ENCODE measurements at regions not wholly inside any gene's neighbourhood (a gene's known extent, or its start where the extent isn't known, plus 50 kb on each side); places are given as distances from the start of the nearest gene placed in this dataset.

DNA sequence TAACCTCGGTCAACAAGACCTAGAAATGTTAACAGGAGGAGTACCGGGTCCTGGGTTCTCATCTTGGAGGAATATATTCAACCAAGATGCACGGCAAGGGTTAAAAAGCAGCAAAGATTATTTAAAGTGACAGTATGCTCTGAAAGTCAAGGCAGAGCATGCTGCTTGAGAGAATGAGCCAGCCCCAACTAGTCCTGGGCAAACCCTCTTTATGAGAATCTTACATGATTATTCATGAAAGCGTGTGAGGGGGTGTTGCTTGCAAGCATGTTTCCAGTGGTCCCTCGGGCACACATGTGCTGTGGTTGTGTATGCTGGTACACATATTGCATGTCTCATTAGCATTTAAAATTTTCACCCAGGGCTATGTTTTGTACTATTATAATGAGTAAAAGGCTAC lies 1445.6 kb downstream of the SI start:
- Histone ChIP-seq H3K4me3 (no peak overlapping the region), H3K9me3 (no peaks in the 10 kb centered on the region), H3K27me3 (replicated peaks; ENCODE audit: insufficient read depth) (no peaks in the 10 kb centered on the region), H3K36me3 (no peaks in the 10 kb centered on the region), H3K27ac (no peak overlapping the region), H3K4me1 (ENCODE audit: control insufficient read depth in 1 of 2, low read depth in 2 of 2) (no peaks in the 10 kb centered on the region)
- no peak for ATAC-seq (ENCODE audit: insufficient number of reproducible peaks, low FRiP score, low read depth)
- no peak for DNase-seq (ENCODE audit: low spot score)
- TF ChIP-seq, protein P1, sequence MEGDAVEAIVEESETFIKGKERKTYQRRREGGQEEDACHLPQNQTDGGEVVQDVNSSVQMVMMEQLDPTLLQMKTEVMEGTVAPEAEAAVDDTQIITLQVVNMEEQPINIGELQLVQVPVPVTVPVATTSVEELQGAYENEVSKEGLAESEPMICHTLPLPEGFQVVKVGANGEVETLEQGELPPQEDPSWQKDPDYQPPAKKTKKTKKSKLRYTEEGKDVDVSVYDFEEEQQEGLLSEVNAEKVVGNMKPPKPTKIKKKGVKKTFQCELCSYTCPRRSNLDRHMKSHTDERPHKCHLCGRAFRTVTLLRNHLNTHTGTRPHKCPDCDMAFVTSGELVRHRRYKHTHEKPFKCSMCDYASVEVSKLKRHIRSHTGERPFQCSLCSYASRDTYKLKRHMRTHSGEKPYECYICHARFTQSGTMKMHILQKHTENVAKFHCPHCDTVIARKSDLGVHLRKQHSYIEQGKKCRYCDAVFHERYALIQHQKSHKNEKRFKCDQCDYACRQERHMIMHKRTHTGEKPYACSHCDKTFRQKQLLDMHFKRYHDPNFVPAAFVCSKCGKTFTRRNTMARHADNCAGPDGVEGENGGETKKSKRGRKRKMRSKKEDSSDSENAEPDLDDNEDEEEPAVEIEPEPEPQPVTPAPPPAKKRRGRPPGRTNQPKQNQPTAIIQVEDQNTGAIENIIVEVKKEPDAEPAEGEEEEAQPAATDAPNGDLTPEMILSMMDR (IDR thresholded peaks at IDR 0.05), result no peak

DNA sequence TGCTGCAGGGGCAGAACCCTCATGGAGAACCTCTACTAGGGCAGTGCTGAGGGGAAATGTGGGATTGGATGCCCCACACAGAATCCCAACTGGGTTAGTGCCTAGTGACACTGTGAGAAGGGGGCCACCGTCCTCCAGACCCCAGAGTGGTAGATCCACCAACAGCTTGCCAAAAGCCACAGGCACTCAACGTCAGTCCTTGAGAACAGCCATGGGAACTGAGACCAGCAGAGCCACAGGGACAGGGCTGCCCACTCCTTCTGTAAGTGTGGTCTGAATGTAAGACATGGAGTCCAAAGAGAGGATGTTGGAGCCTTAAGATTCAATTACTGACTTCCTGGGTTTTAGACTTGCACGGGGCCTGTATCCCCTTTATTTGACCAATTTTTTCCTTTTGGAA lies 1451.5 kb downstream of the SI start:
- ATAC-seq (ENCODE audit: insufficient number of reproducible peaks, low FRiP score, low read depth) (no peak), DNase-seq (ENCODE audit: low spot score) (no peak)

DNA sequence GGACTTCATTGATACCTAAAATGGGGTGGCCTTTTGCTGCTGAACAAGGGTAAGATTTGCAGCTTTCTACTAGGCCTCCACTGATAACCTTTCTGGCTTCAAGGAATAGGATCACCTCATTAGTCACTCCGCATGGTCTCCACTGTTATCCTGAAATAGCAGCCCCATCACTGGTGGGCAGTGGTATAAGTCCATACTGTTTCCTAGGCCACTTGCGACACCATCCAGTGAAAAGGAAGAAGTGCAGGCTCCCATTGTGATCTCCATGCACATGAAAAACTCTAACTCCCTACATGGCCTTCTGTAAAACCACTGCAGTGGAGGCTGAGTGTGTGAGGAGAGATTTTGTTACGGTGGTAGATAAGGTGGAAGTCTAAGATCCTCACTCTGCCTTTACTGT lies 1455.9 kb downstream of the SI start:
- no peak overlapping the region for H3K27ac ChIP-seq
- H3K27me3 ChIP-seq (replicated peaks; ENCODE audit: insufficient read depth), result no peaks in the 10 kb centered on the region
- H3K36me3 ChIP-seq, result no peaks in the 10 kb centered on the region
- H3K4me3 ChIP-seq, result no peak overlapping the region
- TF ChIP-seq, protein P1 (IDR thresholded peaks at IDR 0.05), result no peak
- no peaks in the 10 kb centered on the region for H3K9me3 ChIP-seq
- no peak for ATAC-seq (ENCODE audit: insufficient number of reproducible peaks, low FRiP score, low read depth)
- no peaks in the 10 kb centered on the region for H3K4me1 ChIP-seq (ENCODE audit: control insufficient read depth in 1 of 2, low read depth in 2 of 2)
- no peak for DNase-seq (ENCODE audit: low spot score)

More for the DNA sequence above, 1451.5 kb downstream of the SI start:
- no peaks in the 10 kb centered on the region for H3K36me3 ChIP-seq
- no peaks in the 10 kb centered on the region for H3K4me1 ChIP-seq (ENCODE audit: control insufficient read depth in 1 of 2, low read depth in 2 of 2)
- no peak overlapping the region for H3K4me3 ChIP-seq
- no peaks in the 10 kb centered on the region for H3K9me3 ChIP-seq
- H3K27me3 ChIP-seq (replicated peaks; ENCODE audit: insufficient read depth), result no peaks in the 10 kb centered on the region
- TF ChIP-seq, protein P1 (IDR thresholded peaks at IDR 0.05), result no peak
- no peak overlapping the region for H3K27ac ChIP-seq

DNA sequence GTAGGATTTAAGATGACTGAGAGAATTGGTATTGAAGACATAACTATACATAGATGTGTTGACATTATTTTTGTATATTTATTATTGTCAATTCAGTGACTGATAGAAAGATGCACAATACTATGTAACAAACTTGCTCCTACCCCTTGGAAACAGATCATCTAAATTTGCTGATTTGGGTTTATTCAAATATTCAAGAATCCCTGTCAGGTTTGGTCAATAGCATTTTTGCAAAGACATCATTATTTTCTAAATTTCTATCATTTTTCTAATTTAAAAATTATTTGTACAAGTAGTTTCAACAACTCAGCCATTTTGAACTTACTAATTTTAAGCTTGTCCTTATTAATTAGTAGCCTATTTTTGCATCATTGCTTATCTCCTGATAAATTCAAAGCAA lies 1463.4 kb downstream of the SI start:
- Histone ChIP-seq H3K4me3 (no peak overlapping the region), H3K9me3 (no peaks in the 10 kb centered on the region), H3K36me3 (no peaks in the 10 kb centered on the region), H3K27me3 (replicated peaks; ENCODE audit: insufficient read depth) (no peaks in the 10 kb centered on the region), H3K4me1 (ENCODE audit: control insufficient read depth in 1 of 2, low read depth in 2 of 2) (no peaks in the 10 kb centered on the region), H3K27ac (no peak overlapping the region)
- TF ChIP-seq, protein P1 (IDR thresholded peaks at IDR 0.05), result no peak
- no peak for DNase-seq (ENCODE audit: low spot score)
- no peak for ATAC-seq (ENCODE audit: insufficient number of reproducible peaks, low FRiP score, low read depth)

DNA sequence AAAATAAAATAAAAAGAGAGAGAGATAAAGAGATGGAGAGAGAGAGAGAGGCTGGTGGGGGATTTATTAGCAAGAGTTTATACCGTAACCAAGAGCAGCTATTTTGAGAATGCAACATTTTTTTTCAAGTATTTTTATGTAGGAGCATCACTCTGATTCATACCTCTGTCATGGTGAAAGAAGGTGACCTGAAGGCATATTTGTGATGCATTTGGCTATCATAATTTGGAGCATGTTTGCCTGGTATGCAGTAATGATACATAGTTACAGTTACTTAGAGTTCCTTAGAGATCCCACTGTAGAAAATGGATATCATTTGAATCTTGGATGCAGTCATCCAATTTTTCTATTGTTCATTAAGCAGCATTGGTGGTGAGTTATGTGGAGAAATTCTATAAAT lies 1472.4 kb downstream of the SI start:
- TF ChIP-seq, protein P1 (IDR thresholded peaks at IDR 0.05), result no peak
- Histone ChIP-seq H3K36me3 (no peaks in the 10 kb centered on the region), H3K4me3 (no peak overlapping the region), H3K27ac (no peak overlapping the region), H3K4me1 (ENCODE audit: control insufficient read depth in 1 of 2, low read depth in 2 of 2) (no peaks in the 10 kb centered on the region), H3K9me3 (no peaks in the 10 kb centered on the region), H3K27me3 (replicated peaks; ENCODE audit: insufficient read depth) (no peaks in the 10 kb centered on the region)
- DNase-seq (ENCODE audit: low spot score) (no peak), ATAC-seq (ENCODE audit: insufficient number of reproducible peaks, low FRiP score, low read depth) (no peak)

Measured in thoracic aorta (tissue), 2 donors.